ENCODE measurements at regions not wholly inside any gene's neighbourhood (a gene's known extent, or its start where the extent isn't known, plus 50 kb on each side); places are given as distances from the start of the nearest gene placed in this dataset.
A peak's percentile ranks its signal among the peaks of the same experiment; 100 is the strongest.

DNA sequence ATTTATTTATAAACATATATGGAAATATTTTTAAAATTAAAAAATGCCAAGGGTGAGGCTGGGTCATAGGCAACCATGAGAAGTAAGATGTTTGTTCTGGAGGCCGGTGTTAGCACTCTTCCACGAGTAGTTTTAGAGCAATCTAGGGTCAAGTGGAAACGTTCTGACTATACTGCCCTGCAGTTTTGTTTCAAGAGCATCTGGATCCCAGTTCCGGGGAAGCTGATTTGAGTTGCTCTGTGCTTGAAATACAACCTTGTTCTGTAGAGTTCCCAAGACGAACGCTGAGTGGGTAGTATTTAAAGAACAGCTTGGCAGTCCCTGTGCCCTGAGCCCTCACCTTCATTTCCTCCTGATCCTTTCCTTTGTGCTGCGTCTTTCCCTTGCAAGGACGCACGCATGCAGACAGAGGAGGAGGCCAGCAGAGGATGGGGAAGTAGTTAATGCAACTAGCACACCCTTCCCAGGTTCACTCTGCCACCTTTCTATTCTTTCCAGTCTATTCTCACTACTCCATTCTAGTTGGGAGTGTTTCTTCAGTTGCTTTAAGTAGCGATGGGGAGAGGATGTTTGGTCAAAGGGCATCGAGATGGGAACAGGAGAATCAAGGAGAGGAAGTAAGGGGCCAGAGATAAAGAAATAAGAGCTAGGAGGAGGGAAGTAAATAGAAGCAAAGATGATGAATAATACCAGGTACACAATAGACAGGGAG is 68.3 kb upstream of the ZSWIM6 start:
- peak; percentile 9 for DNase-seq

GRCh38 chr5:61264273-61264661 is 67.8 kb upstream of the ZSWIM6 start:
- no peak for DNase-seq

- DNase-seq = peak; percentile 6
Observed at GRCh38 chr5:61267116-61267515, 64.9 kb upstream of the ZSWIM6 start.

GRCh38 chr5:61268871-61269270 is 63.2 kb upstream of the ZSWIM6 start:
- no peak for DNase-seq

DNA sequence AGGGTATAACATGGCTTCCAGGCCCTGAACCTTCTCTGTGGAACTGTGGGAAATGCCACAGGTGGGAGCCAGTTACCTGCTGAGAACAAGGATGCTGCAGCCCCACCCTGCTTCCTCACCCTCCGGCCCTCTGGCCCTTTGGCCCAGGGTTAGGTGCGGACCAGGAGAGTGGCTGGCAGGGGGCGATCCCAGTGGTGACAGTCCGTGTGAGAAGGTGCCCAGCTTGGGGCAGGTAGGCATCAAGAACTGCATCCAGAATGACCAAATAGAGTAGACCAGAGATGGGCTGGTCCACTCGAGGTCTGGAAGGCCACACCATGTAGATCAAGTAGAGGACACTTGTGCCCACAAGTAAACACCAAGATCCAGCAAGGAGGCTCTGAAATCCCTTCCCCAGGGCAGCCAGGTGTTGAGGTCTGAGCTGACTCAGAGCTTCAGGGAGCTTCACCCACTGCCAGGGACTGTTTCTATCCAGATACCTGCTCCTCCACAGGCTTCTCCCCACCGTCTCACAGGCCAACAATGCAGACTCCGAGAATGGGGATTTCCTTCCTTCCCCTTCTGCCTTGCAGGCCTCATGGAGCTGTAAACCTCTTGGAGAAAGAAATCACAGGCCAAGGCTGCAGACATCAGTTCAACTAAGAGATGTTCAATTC is 61.4 kb upstream of the ZSWIM6 start:
- DNase-seq = no peak

DNA sequence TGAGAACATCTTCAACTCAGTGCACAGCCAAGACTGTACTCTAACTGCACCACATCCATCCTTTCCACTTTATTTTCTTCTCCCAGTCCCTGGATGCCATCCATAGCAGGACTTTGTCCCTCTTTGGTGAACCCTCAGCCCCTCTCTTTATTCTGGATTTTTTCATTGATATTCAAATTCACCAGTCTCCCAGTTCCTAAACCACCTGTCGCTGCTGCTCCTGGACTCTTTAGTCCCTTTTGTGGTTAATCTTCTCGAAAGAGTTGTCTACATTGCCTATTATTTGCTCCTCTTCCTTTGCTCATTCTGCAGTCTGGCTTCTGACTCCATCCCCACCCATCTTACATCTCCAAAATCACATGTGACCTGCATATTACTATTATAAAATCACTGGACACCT is 59.4 kb upstream of the ZSWIM6 start:
- DNase-seq = no peak

- no peak for DNase-seq
Observed at GRCh38 chr5:61273279-61273975, 58.6 kb upstream of the ZSWIM6 start.

DNA sequence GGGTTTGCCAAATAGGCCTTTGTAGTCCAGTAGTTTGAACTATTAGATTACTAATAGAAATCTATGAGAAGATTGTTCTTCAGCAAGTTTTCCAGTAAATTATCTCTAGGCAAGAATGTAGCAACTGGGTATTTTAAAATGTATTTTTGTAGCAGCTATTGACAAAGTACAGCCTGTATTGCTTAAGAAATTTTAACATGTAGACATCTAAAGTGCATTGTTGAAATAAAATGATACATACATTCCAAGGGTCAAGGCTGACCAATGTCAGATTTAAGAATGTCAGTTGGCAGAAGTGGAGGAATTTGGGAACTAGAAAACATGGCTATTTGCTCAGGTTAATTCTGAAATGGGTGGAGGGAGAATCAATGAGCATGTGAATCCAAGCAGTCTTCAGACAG is 57.5 kb upstream of the ZSWIM6 start:
- DNase-seq = no peak

GRCh38 chr5:61275841-61276240 is 56.2 kb upstream of the ZSWIM6 start:
- DNase-seq = peak; percentile 83

- DNase-seq = peak; percentile 35
Observed at GRCh38 chr5:61277190-61277589, 54.9 kb upstream of the ZSWIM6 start.

DNA sequence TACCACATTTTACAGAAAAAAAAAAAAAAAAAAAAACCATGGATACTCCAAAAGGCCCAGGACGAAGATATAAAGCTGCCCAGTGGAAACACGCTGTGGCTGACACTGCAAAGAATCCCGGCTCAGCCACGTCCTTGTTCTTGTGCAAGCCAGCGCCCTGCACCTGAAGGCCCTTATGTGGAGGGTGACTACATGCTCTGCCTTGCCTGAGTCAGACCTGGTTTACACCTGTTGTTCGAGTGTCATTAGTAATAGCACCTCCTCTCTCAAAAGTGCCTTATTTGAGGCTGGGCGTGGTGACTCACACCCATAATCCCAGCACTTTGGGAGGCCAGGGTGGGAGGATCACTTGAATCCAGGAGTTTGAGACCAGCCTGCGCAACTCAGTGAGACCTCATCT is 54.3 kb upstream of the ZSWIM6 start:
- no peak for DNase-seq

DNA sequence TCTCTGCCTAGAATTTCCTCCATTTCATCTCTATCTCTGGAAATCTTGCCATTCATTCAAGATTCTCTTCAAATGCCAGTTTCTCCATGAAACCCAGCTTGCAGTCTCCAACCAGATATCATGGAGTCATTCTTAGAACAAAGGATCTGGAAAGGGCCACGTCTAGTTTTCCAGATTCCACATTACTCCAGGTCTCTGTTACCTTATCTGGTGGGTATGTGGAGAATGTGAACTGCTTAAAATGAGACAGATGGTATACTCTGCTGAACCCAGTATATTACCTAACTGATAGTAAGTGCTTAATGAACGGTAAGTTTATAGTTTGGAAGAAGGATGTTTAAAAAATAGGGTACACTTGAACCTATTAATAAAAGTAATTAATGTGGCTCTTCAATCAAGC is 52.3 kb upstream of the ZSWIM6 start:
- no peak for DNase-seq

DNA sequence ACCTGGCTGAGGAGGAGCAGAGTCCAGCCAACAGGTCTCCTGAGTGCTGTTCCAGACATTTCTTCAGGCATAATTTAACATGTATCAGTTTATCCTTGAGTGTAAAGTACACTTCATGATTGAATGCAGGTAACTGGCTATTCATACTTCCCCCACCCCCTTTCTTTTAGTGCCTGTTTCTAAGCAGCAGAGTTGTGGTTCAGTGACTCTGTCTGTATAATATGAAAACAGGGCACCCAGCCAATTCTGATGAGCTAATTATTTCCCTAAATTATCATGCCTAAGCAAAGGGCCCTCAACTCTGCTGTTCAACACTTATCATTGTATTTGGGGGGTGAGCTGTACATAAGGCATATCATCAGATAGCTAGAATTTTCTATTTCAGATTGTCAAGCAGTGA is 51.9 kb upstream of the ZSWIM6 start:
- peak; percentile 85 for DNase-seq

- DNase-seq = peak; percentile 38
Observed at GRCh38 chr5:61280761-61281427, 51.2 kb upstream of the ZSWIM6 start.

DNA sequence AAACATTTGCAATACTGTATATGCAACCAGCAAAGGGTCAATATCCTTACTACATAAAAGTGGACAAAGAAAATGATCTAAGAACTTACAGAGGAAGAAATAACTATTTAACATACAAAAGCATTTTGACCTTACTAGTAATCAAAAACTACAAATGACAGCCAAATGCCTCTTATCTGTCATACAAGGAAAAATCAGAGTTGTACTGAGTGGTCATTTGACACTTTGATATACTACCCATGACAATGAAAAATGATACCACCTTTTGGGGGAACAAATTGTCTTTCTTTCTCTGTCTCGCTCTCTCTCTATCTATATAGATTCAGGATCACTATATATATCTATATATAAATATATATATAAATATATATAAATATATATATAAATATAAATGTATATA is 50.4 kb upstream of the ZSWIM6 start:
- DNase-seq = peak; percentile 11
